GM03348 (cell line): ENCODE measurements at regions not wholly inside any gene's neighbourhood (a gene's known extent, or its start where the extent isn't known, plus 50 kb on each side); places are given as distances from the start of the nearest gene placed in this dataset.
"Not testable (repeated sequence)": the region's sequence is repeated elsewhere in the genome, so short reads cannot be mapped to it uniquely, and the experiment has no call there.

Source experiments
- DNase-seq: peaks from one replicate; pipeline ENCODE4 v3.0.0; 2012; ENCODE audit warnings: low spot score

GRCh38 chr2:89222063-89222732, 530.7 kb downstream of the RPIA start:
- not testable (repeated sequence) for DNase-seq

GRCh38 chr2:89224803-89225202, 533.3 kb downstream of the RPIA start:
- DNase-seq, result not testable (repeated sequence)

GRCh38 chr2:89229979-89230378, 538.5 kb downstream of the RPIA start:
- not testable (repeated sequence) for DNase-seq

GRCh38 chr2:89231241-89231640, 539.8 kb downstream of the RPIA start:
- not testable (repeated sequence) for DNase-seq

GRCh38 chr2:89233931-89234330, 542.5 kb downstream of the RPIA start:
- DNase-seq, result not testable (repeated sequence)

- not testable (repeated sequence) for DNase-seq
Measured at GRCh38 chr2:89234818-89235466, 543.5 kb downstream of the RPIA start.

- not testable (repeated sequence) for DNase-seq
Measured at GRCh38 chr2:89236832-89237450, 545.5 kb downstream of the RPIA start.

GRCh38 chr2:89237783-89238182, 546.3 kb downstream of the RPIA start:
- DNase-seq, result not testable (repeated sequence)

- not testable (repeated sequence) for DNase-seq
Measured at GRCh38 chr2:89243114-89243700, 551.7 kb downstream of the RPIA start.

- not testable (repeated sequence) for DNase-seq
Measured at GRCh38 chr2:89244407-89244806, 552.9 kb downstream of the RPIA start.

GRCh38 chr2:89245478-89245877, 554.0 kb downstream of the RPIA start:
- not testable (repeated sequence) for DNase-seq

GRCh38 chr2:89246027-89246426, 554.6 kb downstream of the RPIA start:
- not testable (repeated sequence) for DNase-seq

- peak; percentile 9 for DNase-seq
Measured at GRCh38 chr2:89246620-89247019, 555.1 kb downstream of the RPIA start.

GRCh38 chr2:89255013-89255412, 563.5 kb downstream of the RPIA start:
- not testable (repeated sequence) for DNase-seq

- not testable (repeated sequence) for DNase-seq
Measured at GRCh38 chr2:89273443-89273842, 582.0 kb downstream of the RPIA start.

- not testable (repeated sequence) for DNase-seq
Measured at GRCh38 chr2:89280536-89280935, 589.1 kb downstream of the RPIA start.

- DNase-seq, result not testable (repeated sequence)
Measured at GRCh38 chr2:89286448-89287080, 595.1 kb downstream of the RPIA start.

- DNase-seq, result not testable (repeated sequence)
Measured at GRCh38 chr2:89287084-89287483, 595.6 kb downstream of the RPIA start.

GRCh38 chr2:89291717-89292298, 600.3 kb downstream of the RPIA start:
- DNase-seq, result not testable (repeated sequence)

GRCh38 chr2:89293399-89293798, 601.9 kb downstream of the RPIA start:
- not testable (repeated sequence) for DNase-seq

- DNase-seq, result not testable (repeated sequence)
Measured at GRCh38 chr2:89294335-89294734, 602.9 kb downstream of the RPIA start.
